Astrocyte of the spinal cord (primary cell): ENCODE measurements at regions not wholly inside any gene's neighbourhood (a gene's known extent, or its start where the extent isn't known, plus 50 kb on each side); places are given as distances from the start of the nearest gene placed in this dataset.
A peak's percentile ranks its signal among the peaks of the same experiment; 100 is the strongest.

Experiments used
- DNase-seq: peaks from one replicate; pipeline ENCODE4 v3.0.0; 2011; ENCODE audit warnings: low read depth, low spot score
- H3K4me3 ChIP-seq: 2 replicates; pipeline ENCODE4 v1.5.1; 2011; ENCODE audit warnings: low read depth, mild to moderate bottlenecking, low read length, moderate library complexity
- in situ Hi-C: cut with HindIII; loops from 2 replicates; pipeline ENCODE4 v1.10.0; 2017; ENCODE audit warnings: low sequenced_read_pairs
- TF ChIP-seq, protein P1 (sequence below): IDR thresholded peaks from 2 replicates; pipeline ENCODE4 v1.5.1; 2012; ENCODE audit warnings: low read depth, mild to moderate bottlenecking, low read length, inconsistent platforms

DNA sequence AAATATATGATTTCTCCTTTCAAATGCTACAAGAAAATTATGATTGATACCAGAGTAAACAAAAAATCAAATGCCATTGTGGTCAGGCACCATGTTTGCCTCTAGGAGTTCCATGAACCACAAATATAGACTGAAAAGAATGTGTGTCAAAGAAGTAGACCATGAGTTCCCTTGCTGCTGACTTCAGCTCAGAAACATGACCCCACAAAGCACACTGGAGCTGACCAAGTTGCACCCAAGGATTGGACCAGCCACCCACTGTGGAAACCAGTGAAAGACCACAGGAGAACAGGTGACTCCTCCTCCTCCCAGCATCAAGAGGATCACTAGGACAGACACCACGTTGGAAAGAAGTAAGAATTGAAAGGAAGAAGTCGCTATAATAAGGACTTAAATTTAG is 90.8 kb upstream of the TENT5A start:
- in situ Hi-C loops, result no loop called here

DNA sequence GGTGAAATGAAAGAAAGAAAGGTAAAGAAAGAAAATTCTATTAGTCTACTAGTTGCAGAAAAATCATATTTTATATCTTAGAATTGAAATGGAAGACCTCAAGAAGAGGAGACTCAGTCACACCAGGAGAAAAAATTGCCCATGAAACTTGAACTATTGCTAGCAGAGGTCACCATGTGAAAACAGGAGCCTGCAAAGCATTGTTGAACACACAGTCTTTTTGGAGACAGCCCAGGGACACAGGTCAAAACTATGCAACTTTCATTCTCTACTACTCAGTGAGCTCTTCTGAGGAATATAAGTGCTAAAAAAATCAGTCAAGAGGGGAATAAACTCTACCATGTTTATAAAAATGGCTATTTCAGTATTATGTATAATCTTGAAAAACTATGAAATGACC is 89.8 kb upstream of the TENT5A start:
- in situ Hi-C loops, result no loop called here
- DNase-seq, result peak; percentile 40
- TF ChIP-seq, protein P1, sequence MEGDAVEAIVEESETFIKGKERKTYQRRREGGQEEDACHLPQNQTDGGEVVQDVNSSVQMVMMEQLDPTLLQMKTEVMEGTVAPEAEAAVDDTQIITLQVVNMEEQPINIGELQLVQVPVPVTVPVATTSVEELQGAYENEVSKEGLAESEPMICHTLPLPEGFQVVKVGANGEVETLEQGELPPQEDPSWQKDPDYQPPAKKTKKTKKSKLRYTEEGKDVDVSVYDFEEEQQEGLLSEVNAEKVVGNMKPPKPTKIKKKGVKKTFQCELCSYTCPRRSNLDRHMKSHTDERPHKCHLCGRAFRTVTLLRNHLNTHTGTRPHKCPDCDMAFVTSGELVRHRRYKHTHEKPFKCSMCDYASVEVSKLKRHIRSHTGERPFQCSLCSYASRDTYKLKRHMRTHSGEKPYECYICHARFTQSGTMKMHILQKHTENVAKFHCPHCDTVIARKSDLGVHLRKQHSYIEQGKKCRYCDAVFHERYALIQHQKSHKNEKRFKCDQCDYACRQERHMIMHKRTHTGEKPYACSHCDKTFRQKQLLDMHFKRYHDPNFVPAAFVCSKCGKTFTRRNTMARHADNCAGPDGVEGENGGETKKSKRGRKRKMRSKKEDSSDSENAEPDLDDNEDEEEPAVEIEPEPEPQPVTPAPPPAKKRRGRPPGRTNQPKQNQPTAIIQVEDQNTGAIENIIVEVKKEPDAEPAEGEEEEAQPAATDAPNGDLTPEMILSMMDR, result no peak
- H3K4me3 ChIP-seq, result no peak overlapping the region

More for the DNA sequence above, 90.8 kb upstream of the TENT5A start:
- DNase-seq, result no peak
- H3K4me3 ChIP-seq, result no peak overlapping the region
- TF ChIP-seq, protein P1, result no peak

DNA sequence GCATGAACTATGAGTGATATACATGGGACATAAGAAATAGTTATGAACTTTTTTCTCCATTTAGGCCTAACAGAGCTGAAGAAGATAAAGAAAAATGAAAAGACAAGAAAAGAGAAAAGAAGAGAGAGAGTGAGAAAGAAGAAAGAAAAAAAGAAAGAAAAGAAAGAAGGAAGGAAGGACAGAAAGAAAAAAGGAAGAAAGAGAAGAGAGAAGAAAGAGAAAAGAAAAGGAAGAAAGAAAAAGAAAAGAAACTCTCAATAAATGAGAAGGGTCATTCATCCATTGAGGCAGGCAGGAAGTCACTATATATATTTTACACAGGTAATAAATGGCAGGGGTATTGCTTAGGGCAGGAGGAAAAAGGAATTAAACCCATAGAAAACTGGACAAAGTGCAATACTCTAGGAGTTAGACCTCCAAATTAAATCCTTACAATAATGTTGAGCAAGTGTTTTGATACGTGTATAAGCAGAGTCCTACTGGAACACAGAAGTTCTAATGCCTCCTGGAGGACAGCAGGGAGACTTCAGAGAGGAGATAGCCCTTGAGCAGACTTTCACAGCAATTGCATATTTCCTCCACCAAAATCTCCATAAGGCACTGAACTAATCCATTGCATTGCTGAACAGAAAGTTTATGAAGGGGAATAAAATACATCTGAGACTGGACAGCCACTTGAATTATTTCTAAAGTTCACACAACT is 86.4 kb upstream of the TENT5A start:
- no peak for DNase-seq
- in situ Hi-C loops, result no loop called here
- TF ChIP-seq, protein P1, result no peak
- no peak overlapping the region for H3K4me3 ChIP-seq

DNA sequence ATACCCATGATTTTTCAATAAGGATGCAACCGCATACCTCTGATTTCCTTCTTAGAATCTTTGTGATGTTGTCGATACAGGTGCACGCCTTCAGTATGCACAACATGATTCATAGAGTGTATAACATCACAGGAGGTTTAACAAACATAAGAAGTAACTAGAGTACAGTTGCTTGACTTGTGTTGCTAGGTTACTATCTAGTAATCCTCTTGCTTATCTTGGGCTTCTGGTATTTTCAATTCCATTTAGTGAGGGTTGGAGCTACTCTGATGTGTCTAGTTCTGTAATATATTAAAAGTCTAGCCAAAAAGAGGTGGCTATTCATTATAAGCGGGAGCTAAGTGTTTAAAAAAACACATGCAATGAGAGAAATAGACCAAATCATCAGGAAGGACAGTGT is 85.5 kb upstream of the TENT5A start:
- H3K4me3 ChIP-seq, result no peak overlapping the region
- TF ChIP-seq, protein P1, result no peak
- in situ Hi-C loops, result no loop called here
- DNase-seq, result peak; percentile 36

DNA sequence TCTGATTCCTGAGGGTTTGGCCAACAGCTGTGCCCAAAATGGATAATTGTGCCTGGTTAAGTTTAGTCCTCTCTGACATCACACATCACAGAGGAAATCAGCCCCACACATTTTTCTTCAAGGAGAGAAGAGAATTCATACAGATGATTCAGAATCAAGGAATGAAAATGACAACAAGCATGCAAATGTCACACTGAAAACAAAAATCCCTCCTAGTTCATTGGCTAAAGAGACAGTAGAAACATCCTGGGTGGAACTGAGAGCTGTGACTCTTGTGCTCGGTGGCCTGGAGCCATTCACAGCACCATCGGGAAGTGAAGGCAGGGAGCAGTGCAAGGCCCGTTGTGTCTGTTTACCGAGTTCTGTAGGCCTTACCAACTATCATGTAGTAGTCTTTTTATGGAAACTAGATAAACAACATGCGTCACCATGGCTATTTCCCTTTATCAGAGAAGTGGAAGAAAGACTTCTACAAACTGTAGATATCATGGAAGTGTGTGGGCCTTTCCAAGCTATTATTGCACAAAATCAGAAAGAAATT is 81.7 kb upstream of the TENT5A start:
- in situ Hi-C loops, result no loop called here
- peak; percentile 59 for DNase-seq
- TF ChIP-seq, protein P1, result no peak
- H3K4me3 ChIP-seq, result no peak overlapping the region

DNA sequence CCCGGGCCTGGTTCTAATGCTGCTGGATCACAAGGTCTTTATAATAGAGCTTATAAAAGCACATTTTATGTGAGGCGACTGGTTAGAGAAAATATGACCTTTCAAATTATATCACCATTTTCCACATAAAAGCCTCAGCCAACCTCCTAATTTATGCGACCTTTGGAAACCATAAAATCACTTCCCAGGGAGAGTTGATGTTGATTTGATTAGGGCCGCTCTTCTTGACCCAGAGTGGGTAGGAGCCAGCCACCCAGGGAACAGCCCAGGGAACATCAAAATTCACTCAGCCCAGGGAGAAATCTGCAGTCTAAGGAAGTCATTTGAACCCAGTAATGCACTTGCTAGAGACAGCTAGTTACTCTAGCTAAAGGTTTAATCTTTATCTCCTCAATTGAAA is 79.8 kb upstream of the TENT5A start:
- in situ Hi-C loops, result no loop called here
- TF ChIP-seq, protein P1, result no peak
- no peak overlapping the region for H3K4me3 ChIP-seq
- DNase-seq, result no peak
